NCI-H2029 (cell line): ENCODE measurements at regions not wholly inside any gene's neighbourhood (a gene's known extent, or its start where the extent isn't known, plus 50 kb on each side); places are given as distances from the start of the nearest gene placed in this dataset.
"Not testable (repeated sequence)": the region's sequence is repeated elsewhere in the genome, so short reads cannot be mapped to it uniquely, and the experiment has no call there.

Experiments used
- DNase-seq: peaks from one replicate; lab custom pipeline; 2025; lab: John Stamatoyannopoulos, UW

DNA sequence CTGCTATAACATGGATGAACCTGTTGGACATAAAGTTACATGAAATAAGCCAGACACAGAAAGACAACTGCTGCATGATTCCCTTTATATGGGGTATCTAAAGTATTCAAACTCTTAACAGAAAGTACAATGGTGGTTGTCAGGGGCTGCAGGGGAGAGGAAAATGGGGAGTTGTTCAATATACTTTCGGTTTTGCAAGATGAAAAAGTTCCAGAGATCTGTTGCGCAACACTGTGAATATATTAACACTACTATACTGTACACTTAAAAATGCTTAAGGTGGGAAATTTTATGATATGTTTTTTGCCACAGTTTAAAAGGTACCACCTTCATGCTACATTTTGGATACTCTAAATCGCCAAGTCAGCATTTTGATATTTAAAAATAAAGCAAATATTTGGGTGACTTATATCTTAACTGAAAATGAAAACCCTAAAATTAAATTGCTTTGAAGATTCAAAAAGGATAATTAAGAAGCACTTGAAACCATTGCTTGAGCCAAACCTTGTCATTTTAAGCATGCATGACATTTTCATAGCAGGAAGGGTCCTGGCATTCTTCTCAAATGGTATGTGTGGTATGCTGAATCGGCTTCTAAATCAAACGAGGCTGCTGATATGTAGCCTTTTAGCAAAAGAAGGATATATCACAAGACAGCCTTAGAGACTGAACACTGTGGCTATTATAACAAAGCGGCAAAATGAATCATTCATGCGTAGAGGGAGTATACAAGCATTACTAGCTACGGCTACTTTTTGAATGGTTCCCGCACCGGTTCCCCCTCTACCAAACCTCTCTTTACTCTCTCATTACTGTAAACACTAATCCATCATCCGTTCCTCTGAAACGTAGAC lies 607.1 kb upstream of the DIPK2B start:
- DNase-seq: no peak

DNA sequence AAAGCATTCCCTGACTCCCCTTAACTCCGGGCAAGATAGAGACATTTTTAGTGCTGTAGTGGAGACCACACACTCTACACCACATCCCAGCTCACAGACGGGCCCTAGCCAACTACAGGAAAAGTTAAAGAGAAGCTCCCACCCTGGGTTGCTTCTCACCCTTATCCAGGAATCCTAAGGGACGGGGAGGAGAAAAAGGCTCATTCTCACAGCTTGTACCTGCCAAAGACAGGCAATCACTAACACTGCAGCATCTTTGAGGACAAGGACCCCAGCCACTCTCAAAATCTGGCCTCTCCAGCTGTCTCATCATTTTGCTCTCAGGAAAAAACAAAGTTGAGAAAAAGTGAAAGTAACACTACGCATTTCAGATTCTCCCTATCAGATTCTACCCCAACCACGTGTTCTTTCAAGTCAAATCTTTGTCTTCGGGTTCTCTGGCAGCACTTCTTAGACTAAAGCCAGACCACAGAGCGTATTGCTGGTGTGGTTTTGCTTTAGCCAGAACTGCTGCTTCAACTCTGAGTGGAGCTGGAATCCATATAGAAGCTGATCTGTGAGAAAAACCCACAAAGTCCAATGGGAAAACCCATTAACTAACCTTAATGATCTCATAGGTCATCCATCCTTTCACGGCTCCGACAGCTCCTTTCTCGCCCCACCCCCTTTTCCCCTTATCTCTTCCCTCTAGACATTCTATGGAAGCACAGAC lies 605.9 kb upstream of the DIPK2B start:
- DNase-seq: no peak

DNA sequence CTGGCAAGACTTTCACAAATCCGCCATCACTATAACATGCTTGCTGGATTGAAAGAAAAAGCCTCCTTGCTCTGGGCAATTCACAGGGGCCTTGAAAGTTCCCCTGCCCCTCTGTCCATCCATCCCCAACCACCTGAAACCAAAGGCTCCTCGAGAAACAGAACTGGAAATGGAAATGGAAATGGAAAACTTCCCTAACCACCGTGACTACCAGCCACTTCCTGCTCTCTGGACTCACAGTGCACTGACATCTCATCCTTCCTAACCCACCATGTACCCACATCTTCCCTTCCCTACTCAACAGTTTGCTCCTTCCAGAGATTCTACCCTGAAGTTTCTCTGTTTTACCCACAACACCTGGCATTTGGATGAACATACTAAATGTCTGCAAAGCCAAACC lies 603.6 kb upstream of the DIPK2B start:
- no peak for DNase-seq

DNA sequence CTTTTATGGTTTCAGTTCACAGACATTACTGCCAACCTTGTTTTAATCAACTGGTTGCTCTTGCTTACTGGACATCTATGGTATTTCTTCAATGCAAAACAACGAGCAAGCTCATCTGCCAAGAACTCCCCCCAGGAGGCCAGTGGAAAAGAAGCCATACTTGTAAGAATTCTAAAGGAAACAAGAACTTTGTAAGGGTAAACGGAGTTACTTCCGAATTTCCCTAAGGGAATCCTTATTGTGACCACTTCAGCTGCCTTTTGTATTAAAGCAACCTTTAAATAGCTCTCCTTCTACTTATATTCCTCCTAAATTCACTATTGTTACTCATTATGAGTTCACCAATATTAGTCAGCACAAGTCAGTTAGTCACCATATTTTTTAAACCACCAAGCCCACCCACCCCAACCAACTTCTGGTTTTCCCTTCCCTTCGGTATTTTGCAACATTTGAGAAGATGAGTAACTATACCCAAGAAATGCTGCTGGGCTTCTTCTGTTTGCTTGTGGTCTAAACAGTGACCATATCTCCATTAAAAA lies 602.8 kb upstream of the DIPK2B start:
- DNase-seq: no peak

DNA sequence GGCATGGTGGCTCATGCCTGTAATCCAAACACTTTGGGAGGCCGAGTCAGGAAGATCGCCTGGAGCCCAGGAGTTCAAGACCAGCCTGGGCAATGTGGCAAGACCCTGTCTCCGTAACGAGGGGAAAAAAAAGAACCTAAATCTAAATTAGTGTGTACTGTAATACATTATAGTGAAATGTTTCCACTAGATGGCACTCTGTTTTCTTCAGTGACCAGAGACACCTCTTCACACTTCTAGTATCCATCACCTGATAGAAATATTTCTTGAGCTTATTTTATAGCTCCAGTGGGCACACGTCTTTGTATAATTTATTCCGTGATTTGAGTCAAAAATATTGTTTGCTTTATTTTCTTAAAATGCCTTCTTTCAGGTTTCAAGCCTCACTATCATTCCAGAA lies 600.9 kb upstream of the DIPK2B start:
- peak; percentile 2 for DNase-seq

DNA sequence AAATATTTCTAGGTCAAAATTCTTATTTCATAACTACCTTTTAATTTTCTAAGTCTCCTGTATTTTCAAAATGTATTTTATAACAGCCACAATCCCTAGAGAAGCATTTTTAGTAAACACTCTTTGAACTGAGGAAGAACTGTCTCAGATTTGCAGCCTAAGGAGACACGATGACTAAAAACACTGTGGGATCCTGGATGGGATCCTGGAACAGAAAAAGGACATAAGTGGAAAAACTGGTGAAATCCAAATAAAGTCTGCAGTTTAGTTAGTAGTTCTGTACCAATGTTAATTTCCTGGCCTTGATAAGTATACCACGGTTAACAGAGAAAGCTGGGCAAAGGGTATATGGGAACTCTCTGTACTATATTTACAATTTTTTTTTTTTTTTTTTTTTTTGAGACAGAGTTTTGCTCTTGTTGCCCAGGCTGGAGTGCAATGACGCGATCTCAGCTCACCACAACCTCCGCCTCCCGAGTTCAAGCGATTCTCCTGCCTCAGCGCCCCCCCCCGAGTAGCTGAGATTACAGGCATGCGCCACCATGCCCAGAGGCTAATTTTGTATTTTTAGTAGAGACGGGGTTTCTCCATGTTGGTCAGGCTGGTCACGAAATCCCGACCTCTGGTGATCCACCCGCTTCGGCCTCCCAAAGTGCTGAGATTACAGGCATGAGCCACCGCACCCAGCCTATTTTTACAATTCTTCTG lies 600.2 kb upstream of the DIPK2B start:
- not testable (repeated sequence) for DNase-seq

DNA sequence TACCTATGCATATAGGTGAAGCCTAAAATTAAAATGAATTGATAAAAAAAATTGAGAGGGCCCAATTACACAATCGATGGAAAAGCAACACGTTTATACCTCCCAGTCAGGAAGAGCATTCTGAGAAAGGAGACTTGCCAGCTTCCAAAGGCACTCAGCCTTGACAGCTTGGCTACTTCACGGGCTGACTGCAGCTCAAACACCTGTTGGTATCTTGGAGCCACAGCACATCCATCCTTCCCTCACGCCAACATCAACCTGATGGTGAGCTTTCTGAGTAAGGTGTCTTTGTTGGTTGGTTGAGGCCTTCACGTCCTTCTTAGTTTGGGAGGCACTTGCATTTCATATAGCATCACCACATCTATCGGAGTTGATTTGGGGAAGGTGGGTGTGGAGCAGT lies 598.9 kb upstream of the DIPK2B start:
- DNase-seq: no peak

DNA sequence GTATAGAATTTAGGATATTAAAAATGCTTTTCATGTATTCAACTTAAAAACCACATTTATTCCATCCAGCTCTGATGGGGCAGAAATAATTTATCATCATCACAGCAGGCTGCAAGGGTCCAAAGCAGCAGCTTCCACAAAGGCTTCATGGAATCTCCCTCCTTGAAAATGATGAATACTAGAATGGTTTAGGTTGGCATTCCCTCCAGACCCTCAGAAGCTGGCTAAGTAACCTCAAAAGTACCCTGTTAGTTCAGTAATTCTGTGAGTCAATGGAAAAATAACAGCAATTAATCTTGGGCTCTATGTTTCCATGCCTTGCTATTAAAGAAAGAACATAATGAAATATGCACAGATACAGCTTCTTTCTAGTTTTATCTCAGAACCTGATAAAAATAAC lies 594.9 kb upstream of the DIPK2B start:
- no peak for DNase-seq

DNA sequence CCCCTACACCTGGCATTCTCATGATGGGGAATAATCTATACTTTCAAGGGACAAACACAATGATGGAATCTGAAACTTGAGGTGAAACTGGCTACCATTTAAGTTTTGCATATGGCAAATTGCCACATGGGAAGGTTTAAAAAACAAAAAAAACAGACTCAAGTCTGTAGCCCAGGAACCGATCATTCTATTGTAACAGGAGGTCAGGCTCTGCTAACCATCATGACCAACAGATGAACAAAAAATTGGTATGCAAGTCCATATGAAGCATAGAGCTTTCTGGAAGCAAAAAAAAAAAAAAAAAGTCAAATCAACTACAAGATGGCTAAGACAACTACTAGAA lies 594.3 kb upstream of the DIPK2B start:
- DNase-seq: no peak

DNA sequence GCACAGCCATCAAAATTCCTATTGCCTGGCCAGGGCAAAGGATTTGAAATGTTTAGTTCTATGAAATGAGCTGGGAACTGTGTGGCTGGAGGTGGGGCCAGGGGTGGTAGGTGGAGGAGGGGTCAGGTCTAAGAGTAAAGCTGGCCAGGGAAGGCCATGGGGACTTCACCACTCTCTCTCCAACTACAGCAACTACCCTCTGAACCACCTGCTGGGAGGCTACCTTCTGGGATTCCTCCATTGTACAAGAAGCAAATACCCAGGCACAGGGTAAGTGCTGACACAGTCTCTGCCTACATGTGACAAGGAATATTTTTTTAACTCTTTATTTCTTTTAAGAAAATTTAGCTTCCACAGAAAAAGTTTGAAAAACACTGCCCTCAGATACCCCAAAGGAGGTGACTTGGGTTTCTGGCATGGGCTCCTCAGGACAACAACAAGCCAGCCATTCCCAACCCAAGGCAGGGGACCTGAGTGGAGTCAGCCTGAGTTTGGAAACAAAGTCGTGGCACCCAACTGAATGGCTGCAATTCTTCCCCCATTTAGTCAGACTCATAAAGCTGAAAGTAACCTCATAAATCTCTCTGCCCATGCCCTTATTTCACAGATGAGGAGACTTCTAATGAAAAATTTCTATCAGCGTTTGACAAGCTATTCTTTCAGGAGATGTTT lies 593.8 kb upstream of the DIPK2B start:
- DNase-seq: no peak

DNA sequence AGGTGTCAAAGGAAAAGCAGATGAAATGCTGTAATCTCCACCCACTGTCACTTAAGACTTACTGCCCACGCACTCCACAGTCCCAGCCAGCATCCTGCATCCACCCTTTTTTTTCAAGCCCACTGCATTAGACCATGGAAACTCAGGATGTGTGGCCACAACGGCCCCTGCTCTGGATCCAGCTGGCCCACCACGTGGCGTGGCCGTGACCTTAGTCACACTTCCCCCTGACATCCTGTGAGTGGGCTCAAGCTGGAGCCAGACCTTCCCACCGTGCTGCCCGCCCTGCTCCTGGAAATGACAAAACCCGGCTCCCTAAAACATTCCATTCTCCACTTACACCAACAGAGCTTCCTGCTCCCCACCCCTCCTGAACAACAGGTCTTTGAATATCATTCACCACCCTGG lies 588.3 kb upstream of the DIPK2B start:
- DNase-seq: no peak

DNA sequence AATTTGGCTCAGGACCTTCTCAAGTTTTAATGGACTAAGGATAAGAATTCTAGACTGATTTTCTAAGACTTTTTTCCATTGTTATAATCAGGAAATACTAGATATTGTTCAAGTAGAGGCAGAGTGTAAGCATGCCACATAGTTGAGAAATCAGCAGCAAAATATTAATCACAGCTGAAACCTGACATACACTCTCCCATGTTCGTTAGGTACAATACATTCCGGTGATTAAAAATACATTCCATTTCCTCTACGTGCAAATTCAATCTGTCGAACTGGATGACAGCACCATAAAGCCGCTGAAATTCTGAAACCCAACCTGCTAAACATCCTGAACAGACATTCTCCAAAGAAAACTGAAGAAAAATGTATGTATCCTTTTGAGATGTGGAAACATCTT lies 587.6 kb upstream of the DIPK2B start:
- no peak for DNase-seq

DNA sequence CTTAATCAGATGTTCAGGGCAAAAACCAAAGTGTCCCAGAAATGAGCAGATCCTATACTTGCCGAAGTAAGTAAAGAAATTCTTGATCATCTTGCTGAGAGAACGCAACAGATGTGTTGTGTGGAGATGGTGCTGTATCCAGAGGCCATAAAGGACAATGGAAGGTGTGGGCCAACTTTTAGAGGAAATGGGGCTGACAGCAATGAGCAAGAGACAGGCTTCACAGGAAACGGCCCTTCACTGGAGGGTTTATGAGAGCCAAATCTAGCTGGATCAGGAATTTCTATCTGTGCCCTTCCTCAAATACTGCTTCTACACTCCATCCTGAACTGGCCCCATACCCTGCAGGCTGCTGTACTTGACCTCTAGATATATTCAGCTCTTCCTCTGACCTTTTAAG lies 583.9 kb upstream of the DIPK2B start:
- no peak for DNase-seq

DNA sequence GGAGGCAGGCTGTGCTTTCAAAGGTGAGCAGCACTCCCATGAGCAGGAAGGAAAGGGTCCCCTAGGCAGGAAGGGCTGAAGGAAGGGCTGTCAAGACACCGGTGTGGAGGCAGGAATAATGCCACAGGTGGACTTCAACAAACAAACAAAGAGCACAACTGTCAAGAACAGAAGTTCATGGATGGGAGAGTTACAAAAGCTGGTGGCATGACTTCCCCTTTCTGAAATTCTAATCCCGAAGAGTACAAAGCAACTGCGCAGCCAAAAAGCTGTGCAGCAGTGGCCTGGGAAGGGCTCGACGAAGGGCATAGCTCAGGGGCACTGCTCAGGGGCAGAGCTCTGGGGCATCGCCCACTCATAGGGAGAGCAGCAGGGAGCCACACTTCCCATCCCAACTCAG lies 582.3 kb upstream of the DIPK2B start:
- DNase-seq: no peak

DNA sequence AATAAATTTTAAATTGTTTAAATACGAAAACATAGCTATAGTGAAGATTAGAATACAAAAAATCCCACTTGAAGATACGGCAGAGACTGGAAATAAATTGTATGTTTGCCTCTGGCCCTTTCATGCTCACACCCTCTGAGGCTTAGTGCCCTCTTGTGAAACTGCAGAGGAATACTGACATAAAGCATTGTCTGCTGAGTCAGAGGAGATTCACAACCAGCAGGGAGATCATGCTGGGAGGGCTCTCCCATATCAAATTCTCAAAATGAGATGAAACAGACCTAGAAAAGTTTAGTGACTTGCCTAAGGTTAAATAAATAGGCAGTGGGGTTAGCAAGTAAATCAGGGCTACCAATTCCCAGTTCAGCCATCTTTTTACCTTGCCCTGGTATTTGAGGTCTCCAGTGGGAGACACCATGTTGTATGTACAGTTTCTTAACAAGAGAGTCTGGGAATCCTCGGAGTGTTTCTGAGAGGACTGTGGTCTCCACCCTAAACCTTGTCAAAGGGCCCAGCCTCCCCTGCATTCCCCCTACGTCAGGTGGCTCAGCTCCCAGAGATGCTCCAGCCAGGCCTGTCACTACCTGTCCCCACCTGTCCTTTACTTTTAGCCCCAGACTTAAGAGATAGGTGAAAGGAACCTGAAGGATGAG lies 581.4 kb upstream of the DIPK2B start:
- DNase-seq: no peak

DNA sequence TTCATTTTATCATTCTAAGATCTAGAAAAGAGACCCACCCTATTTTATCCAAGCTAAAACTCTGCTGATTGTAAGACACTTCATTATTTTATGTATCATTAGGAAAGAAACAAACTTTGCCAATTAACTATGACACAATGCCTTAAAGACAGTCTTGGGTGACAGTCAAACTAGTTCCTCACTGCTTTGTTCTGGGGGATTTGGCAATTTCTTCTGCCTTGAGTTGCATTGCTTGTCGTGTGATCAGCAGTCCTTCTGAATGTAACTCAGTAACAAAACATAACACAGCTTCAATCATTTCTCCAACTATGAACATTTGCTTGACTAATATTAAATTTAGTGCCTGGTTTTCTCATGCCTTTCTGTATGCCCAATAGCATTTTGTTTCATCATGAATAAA lies 577.9 kb upstream of the DIPK2B start:
- DNase-seq: no peak

DNA sequence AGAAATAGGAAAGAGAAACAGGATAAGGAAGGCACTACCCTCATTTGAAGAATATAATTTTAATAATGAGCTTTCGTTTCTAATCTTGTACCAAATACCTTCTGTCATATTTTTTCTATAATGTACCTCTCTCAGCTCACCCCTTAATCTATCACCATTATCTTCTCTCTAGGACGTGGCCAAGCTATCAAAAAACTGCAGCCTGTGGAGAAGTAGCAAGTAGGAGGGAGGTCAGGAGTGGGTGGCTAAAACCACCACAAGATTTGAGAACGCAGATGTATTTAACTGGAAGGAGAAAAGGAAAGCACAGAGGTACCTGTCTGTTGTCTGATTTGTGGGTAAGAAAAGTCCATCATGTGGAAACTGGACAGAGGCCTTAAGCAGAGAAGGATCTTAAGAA lies 576.7 kb upstream of the DIPK2B start:
- no peak for DNase-seq

DNA sequence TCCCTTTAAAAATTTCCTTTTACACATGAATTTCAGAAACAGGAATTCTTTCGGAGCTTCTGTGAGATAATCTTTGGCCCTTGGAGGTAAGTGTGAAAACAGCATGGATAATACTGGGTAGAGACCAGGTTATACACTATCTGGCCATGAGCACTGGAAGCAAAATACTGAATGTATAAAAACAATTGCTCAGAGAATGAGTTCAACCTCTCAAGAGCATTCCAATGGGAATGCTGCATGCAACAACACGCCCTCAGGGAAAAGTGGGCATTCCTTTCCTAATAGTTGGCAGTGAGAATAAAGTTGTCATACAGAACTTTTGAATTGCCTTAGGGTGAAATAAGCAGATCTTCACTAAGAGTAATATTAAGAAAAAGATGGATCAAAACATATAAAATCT lies 574.8 kb upstream of the DIPK2B start:
- DNase-seq: no peak

DNA sequence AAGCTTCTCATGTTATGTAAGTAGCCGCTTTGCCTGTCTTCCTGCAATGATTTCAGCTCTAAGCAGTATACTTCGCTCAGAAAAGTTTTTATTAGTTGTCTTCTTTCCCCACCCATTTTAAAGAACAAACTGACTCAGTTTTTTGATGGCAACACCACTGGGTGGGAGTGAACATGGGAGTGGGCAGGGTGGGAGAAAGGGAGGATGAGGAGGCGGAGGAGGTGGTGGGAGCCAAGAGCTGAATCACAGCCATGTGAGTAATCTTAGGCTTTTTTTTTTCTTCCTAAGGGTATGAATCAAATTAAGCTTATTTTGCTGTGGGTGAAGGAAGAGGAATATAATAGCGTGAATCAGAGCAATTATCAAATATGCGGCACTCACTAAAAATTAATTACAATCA lies 574.3 kb upstream of the DIPK2B start:
- no peak for DNase-seq

DNA sequence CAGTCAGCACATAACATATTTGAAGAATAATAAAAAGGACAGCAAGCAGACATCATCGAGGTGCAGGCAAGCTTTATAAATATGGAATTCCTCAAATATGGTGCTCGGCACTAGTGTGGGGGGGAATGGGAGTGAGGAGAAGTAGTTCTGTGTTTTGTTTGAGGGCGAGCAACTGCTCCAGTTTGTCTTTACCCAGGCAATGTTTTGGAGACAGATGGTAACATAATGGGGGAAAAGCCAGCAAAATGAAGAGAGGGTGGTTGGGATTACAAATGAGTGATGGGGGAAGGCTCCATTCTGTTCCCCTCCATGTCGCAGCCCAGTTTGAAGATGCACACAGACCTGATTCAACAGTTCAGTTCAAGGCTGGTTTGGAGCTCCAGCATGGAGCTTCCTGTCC lies 572.9 kb upstream of the DIPK2B start:
- no peak for DNase-seq

DNA sequence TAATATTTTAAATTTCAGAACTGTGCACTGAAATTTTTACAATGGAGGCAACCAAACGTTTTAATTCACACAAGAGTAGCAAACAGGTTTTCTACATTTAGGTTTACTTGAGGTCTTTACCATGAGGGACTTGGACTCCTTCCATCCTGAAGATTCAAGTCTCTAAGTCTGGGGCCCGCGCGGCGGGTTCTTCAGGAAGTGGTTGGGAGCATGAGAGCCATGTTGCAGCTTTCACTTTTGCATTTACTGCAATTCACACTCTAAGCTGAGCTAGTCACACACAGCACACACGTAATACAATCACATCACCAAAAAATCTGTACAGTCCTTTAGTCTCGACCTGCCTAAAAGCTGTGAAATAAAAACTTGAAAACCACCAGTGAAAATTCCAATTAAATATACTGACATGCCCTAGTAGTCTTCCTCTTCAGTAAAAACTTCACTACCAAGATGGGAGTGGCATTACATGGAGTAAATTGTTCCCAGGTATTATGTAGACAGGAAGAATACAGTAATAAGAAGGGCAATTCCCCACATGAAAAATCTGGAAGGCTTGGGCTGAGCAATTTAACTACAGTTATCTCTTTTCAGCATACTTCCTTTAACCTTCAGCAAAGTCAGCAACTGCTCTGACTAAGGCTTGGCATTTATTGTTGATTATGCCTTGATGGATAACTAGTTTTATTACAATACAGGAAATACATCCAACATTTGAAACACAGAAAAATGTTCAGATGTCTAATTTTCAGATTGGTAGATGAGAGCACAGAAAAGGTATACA lies 571.1 kb upstream of the DIPK2B start:
- DNase-seq: no peak
